Panc1 (cell line): ENCODE measurements at regions not wholly inside any gene's neighbourhood (a gene's known extent, or its start where the extent isn't known, plus 50 kb on each side); places are given as distances from the start of the nearest gene placed in this dataset.

ENCODE experiments used
- POLR2AphosphoS5 ChIP-seq: IDR thresholded peaks from 2 replicates; pipeline ENCODE4 v1.6.1; 2012; ENCODE audit warnings: mild to moderate bottlenecking, low read depth, low read length, moderate library complexity
- SIN3A ChIP-seq: IDR thresholded peaks from 2 replicates; pipeline ENCODE4 v1.6.1; 2012; ENCODE audit warnings: low read depth, mild to moderate bottlenecking, low read length, moderate library complexity, borderline replicate concordance; ENCODE audit not compliant: insufficient read depth
- TCF7L2 ChIP-seq: IDR thresholded peaks from 2 replicates; pipeline ENCODE4 v1.6.1; 2011; ENCODE audit warnings: mild to moderate bottlenecking, low read depth, low read length, inconsistent platforms
- TF ChIP-seq, protein P1 (sequence below): fragments of 450-650 bp; IDR thresholded peaks from 2 replicates; pipeline ENCODE4 v1.5.1; 2017; ENCODE audit warnings: mild to moderate bottlenecking
- TF ChIP-seq, protein P2 (sequence below), 2 experiments: IDR thresholded peaks; 2 replicates each; pipeline ENCODE4 v1.6.1; 2011 to 2012; ENCODE audit warnings: low read depth in 2 of 2, control low read depth in 1 of 2, low read length in 1 of 2, mild to moderate bottlenecking in 1 of 2, moderate library complexity in 1 of 2; ENCODE audit not compliant: insufficient read depth in 1 of 2

DNA sequence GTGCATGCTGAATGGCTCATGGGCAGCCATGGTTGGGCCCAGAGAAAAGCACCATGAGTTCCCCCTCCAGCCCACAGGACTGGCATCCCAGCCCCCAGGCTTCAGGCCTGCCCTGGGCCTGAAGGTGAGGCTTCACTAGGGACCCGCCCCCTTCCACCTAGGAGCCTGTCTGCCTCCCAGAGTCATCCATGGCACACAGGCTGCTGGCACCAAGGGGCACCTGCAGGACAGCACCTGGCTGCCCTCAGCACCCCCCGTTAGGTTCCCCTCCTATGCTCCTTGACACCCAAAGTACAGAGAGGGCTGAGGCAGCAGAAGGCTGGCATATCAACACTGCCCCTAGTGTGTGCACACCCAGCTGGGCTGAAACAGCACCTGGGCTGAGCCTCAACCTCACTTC lies 566.7 kb upstream of the PCDH7 start:
- TF ChIP-seq, protein P1, sequence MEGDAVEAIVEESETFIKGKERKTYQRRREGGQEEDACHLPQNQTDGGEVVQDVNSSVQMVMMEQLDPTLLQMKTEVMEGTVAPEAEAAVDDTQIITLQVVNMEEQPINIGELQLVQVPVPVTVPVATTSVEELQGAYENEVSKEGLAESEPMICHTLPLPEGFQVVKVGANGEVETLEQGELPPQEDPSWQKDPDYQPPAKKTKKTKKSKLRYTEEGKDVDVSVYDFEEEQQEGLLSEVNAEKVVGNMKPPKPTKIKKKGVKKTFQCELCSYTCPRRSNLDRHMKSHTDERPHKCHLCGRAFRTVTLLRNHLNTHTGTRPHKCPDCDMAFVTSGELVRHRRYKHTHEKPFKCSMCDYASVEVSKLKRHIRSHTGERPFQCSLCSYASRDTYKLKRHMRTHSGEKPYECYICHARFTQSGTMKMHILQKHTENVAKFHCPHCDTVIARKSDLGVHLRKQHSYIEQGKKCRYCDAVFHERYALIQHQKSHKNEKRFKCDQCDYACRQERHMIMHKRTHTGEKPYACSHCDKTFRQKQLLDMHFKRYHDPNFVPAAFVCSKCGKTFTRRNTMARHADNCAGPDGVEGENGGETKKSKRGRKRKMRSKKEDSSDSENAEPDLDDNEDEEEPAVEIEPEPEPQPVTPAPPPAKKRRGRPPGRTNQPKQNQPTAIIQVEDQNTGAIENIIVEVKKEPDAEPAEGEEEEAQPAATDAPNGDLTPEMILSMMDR: no peak
- TF ChIP-seq, protein P2, sequence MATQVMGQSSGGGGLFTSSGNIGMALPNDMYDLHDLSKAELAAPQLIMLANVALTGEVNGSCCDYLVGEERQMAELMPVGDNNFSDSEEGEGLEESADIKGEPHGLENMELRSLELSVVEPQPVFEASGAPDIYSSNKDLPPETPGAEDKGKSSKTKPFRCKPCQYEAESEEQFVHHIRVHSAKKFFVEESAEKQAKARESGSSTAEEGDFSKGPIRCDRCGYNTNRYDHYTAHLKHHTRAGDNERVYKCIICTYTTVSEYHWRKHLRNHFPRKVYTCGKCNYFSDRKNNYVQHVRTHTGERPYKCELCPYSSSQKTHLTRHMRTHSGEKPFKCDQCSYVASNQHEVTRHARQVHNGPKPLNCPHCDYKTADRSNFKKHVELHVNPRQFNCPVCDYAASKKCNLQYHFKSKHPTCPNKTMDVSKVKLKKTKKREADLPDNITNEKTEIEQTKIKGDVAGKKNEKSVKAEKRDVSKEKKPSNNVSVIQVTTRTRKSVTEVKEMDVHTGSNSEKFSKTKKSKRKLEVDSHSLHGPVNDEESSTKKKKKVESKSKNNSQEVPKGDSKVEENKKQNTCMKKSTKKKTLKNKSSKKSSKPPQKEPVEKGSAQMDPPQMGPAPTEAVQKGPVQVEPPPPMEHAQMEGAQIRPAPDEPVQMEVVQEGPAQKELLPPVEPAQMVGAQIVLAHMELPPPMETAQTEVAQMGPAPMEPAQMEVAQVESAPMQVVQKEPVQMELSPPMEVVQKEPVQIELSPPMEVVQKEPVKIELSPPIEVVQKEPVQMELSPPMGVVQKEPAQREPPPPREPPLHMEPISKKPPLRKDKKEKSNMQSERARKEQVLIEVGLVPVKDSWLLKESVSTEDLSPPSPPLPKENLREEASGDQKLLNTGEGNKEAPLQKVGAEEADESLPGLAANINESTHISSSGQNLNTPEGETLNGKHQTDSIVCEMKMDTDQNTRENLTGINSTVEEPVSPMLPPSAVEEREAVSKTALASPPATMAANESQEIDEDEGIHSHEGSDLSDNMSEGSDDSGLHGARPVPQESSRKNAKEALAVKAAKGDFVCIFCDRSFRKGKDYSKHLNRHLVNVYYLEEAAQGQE (IDR thresholded peaks at IDR 0.05; ENCODE audit: insufficient read depth in 1 of 2, low read depth in 2 of 2, low read length in 1 of 2): no peak
- TF ChIP-seq POLR2AphosphoS5 (no peak), SIN3A (no peak), TCF7L2 (no peak)
